Caco-2 (cell line): ENCODE measurements at regions not wholly inside any gene's neighbourhood (a gene's known extent, or its start where the extent isn't known, plus 50 kb on each side); places are given as distances from the start of the nearest gene placed in this dataset.

Experiments
- BruUV-seq: library from RNA; stranded (reverse); fragments of 400-500 nt; replicated peaks from 2 replicates; lab custom pipeline; 2021; lab: Mats Ljungman, UMichigan
- CTCF ChIA-PET: fragments of 300-600 bp; sonication (Branson Sonifier 250); formaldehyde crosslinking; loops from one replicate; lab custom pipeline; 2022; ENCODE audit warnings: antibody characterized with exemption; lab: Charles Lee
- POLR2A ChIA-PET: fragments of 300-600 bp; sonication (Branson Sonifier 250); formaldehyde crosslinking; loops from one replicate; lab custom pipeline; 2022; ENCODE audit warnings: antibody characterized with exemption; lab: Charles Lee
- DNase-seq, 2 experiments: peaks; one replicate each; pipeline versions ENCODE4 v3.0.0 to v3.0.0-alpha.2; 2020 to 2022
- H3K27me3 ChIP-seq: replicated peaks from 2 replicates; pipeline ENCODE4 v1.6.0; 2011; ENCODE audit warnings: low read length; ENCODE audit not compliant: control insufficient read depth, insufficient read depth
- H3K36me3 ChIP-seq: 2 replicates; pipeline ENCODE4 v1.5.1; 2011; ENCODE audit warnings: low read length; ENCODE audit not compliant: control insufficient read depth, insufficient read depth
- H3K4me1 ChIP-seq: fragments of 250-450 bp; sonication (Bioruptor Pico); 2 replicates; pipeline ENCODE4 v1.5.1; 2020; ENCODE audit warnings: mild to moderate bottlenecking
- H3K4me3 ChIP-seq: 2 replicates; pipeline ENCODE4 v1.5.1; 2011; ENCODE audit warnings: low read depth, mild to moderate bottlenecking, control low read depth, low read length
- H3K9me3 ChIP-seq: fragments of 250-450 bp; sonication (Bioruptor Pico); 2 replicates; pipeline ENCODE4 v1.5.1; 2020; ENCODE audit warnings: mild to moderate bottlenecking, moderate library complexity
- H3K27ac Mint-ChIP-seq: one replicate; pipeline ENCODE4 v1.8.0; 2022; ENCODE audit warnings: mixed read lengths; ENCODE audit not compliant: unreplicated experiment
- H3K27me3 Mint-ChIP-seq: one replicate; pipeline ENCODE4 v1.8.0; 2022; ENCODE audit warnings: mixed read lengths; ENCODE audit not compliant: insufficient read depth, unreplicated experiment
- H3K36me3 Mint-ChIP-seq: one replicate; pipeline ENCODE4 v1.8.0; 2022; ENCODE audit warnings: mild to moderate bottlenecking, mixed read lengths; ENCODE audit not compliant: insufficient read depth, unreplicated experiment
- H3K4me1 Mint-ChIP-seq: one replicate; pipeline ENCODE4 v1.8.0; 2022; ENCODE audit warnings: low read depth, mixed read lengths; ENCODE audit not compliant: unreplicated experiment
- H3K4me3 Mint-ChIP-seq: one replicate; pipeline ENCODE4 v1.8.0; 2022; ENCODE audit warnings: mild to moderate bottlenecking, moderate library complexity, mixed read lengths; ENCODE audit not compliant: unreplicated experiment
- H3K9me3 Mint-ChIP-seq: one replicate; pipeline ENCODE4 v1.8.0; 2022; ENCODE audit warnings: mixed read lengths; ENCODE audit not compliant: unreplicated experiment
- CTCF ChIP-seq, 2 experiments: fragments of 200-600 bp in 1 of 2; IDR thresholded peaks; 1 replicate in 1 of 2; 2 replicates in 1 of 2; pipeline versions ENCODE4 v1.5.1 to v1.8.0; 2011 to 2022; ENCODE audit warnings: antibody characterized with exemption in 1 of 2, control low read depth in 1 of 2, inconsistent platforms in 1 of 2, low read depth in 1 of 2, low read length in 1 of 2, mild to moderate bottlenecking in 1 of 2, moderate library complexity in 1 of 2; ENCODE audit not compliant: insufficient read depth in 1 of 2, severe bottlenecking in 1 of 2, unreplicated experiment in 1 of 2
- intact Hi-C: fragments of 100-400 bp; cut with micrococcal nuclease; formaldehyde crosslinking; loops from one replicate; pipeline ENCODE4 v1.10.0; 2022; ENCODE audit not compliant: unreplicated experiment

- no TSS peak for BruUV-seq
- Mint-ChIP-seq H3K4me1 (no peaks in the 10 kb centered on the region), H3K27ac (no peak overlapping the region), H3K27me3 (no peaks in the 10 kb centered on the region), H3K36me3 (no peaks in the 10 kb centered on the region), H3K4me3 (no peak overlapping the region), H3K9me3 (peaks cover 13% of the 10 kb centered on the region)
- Histone ChIP-seq H3K4me1 (no peaks in the 10 kb centered on the region), H3K4me3 (no peak overlapping the region), H3K36me3 (no peaks in the 10 kb centered on the region), H3K27me3 (no peaks in the 10 kb centered on the region), H3K9me3 (no peaks in the 10 kb centered on the region; the same call in 1 of the 2 replicates)
- no peak for TF ChIP-seq CTCF (IDR thresholded peaks at IDR 0.05; ENCODE audit: insufficient read depth in 1 of 2, low read depth in 1 of 2, low read length in 1 of 2, severe bottlenecking in 1 of 2, unreplicated experiment in 1 of 2)
- CTCF ChIA-PET = no interaction called here
- no peak for DNase-seq
- intact Hi-C loops = no loop called here
- POLR2A ChIA-PET = no interaction called here
Measured at GRCh38 chr7:21160401-21160800, 267.5 kb upstream of the SP4 start.

GRCh38 chr7:21167942-21168341 lies 259.9 kb upstream of the SP4 start:
- Mint-ChIP-seq H3K27me3 (peaks cover 3% of the 10 kb centered on the region), H3K4me3 (no peak overlapping the region), H3K36me3 (no peaks in the 10 kb centered on the region), H3K9me3 (peaks cover 13% of the 10 kb centered on the region), H3K27ac (no peak overlapping the region), H3K4me1 (no peaks in the 10 kb centered on the region)
- H3K9me3 ChIP-seq = no peaks in the 10 kb centered on the region; the same call in 1 of the 2 replicates
- H3K36me3 ChIP-seq = no peaks in the 10 kb centered on the region
- H3K4me1 ChIP-seq = no peaks in the 10 kb centered on the region
- H3K27me3 ChIP-seq = no peaks in the 10 kb centered on the region
- no peak for TF ChIP-seq CTCF (IDR thresholded peaks at IDR 0.05; ENCODE audit: insufficient read depth in 1 of 2, low read depth in 1 of 2, low read length in 1 of 2, severe bottlenecking in 1 of 2, unreplicated experiment in 1 of 2)
- BruUV-seq = no TSS peak
- ChIA-PET POLR2A (no interaction called here), CTCF (no interaction called here)
- intact Hi-C loops = no loop called here
- no peak overlapping the region for H3K4me3 ChIP-seq
- no peak for DNase-seq

- POLR2A ChIA-PET = no interaction called here
Measured at GRCh38 chr7:21169667-21170580, 258.0 kb upstream of the SP4 start.

More at GRCh38 chr7:21169667-21170580, 258.0 kb upstream of the SP4 start:
- TF ChIP-seq CTCF (IDR thresholded peaks at IDR 0.05; ENCODE audit: insufficient read depth in 1 of 2, low read depth in 1 of 2, low read length in 1 of 2, severe bottlenecking in 1 of 2, unreplicated experiment in 1 of 2) = no peak
- CTCF ChIA-PET = no interaction called here
- Histone ChIP-seq H3K27me3 (no peaks in the 10 kb centered on the region), H3K4me1 (no peaks in the 10 kb centered on the region), H3K4me3 (no peak overlapping the region), H3K9me3 (no peaks in the 10 kb centered on the region; the same call in 1 of the 2 replicates), H3K36me3 (no peaks in the 10 kb centered on the region)
- DNase-seq = peak in 1 of 2 experiments; percentile 38
- Mint-ChIP-seq H3K27ac (peak overlapping the region; percentile 9), H3K4me3 (peak overlapping the region; percentile 46), H3K36me3 (no peaks in the 10 kb centered on the region), H3K27me3 (peaks cover 7% of the 10 kb centered on the region), H3K4me1 (no peaks in the 10 kb centered on the region), H3K9me3 (peaks cover 5% of the 10 kb centered on the region)
- intact Hi-C loops = no loop called here
- BruUV-seq = no TSS peak
